Bone marrow (tissue), 2 donors: ENCODE measurements at regions not wholly inside any gene's neighbourhood (a gene's known extent, or its start where the extent isn't known, plus 50 kb on each side); places are given as distances from the start of the nearest gene placed in this dataset.

Experiments used
- DNase-seq, 2 donors: peaks; one replicate each; lab custom pipeline; 2025; lab: John Stamatoyannopoulos, UW

- DNase-seq = peak in 1 of 2 donors; percentile 52
Measured at GRCh38 chr13:50685491-50685890, 158.0 kb downstream of the DLEU7 start.

DNA sequence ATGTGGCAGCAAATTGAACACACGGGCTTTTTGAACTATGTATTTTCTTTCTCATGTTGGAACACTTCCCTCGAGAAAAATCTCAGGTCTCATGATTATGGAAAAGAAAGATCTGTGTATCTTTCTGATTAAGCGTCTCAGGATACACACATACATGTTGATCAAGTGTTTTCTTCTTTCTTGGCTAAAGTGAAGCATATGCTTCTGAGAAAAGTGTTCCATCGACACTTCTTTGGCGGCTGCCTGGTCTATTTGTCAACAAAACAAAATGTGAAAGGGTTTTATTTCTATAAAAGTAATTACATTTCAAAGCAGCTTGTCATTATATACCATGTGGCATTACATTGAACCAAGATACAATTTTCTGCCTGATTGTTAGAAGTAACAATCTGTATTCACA is 157.5 kb downstream of the DLEU7 start:
- DNase-seq = no peak

DNA sequence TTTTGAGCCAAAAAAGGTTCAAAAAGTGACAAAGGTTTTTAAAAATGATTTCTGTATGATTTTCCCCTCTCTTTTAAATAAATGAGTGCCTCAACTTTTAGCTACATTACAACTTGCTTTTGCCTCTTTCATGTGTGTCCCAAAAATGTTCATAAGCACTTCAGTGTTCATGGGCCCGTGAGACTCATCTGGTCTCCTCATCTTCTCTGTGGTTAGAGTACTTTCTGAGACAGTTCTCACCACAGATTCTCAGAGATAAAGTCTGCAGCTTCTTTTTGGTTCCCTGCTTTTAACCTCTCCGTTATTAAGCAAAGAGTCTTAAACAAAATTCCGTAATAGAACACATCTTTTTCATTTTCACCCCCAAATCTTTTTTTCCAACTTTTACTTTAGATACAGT is 156.9 kb downstream of the DLEU7 start:
- DNase-seq = no peak

- DNase-seq = no peak
Measured at GRCh38 chr13:50687545-50687944, 155.9 kb downstream of the DLEU7 start.

- no peak for DNase-seq
Measured at GRCh38 chr13:50690006-50690405, 153.5 kb downstream of the DLEU7 start.

DNA sequence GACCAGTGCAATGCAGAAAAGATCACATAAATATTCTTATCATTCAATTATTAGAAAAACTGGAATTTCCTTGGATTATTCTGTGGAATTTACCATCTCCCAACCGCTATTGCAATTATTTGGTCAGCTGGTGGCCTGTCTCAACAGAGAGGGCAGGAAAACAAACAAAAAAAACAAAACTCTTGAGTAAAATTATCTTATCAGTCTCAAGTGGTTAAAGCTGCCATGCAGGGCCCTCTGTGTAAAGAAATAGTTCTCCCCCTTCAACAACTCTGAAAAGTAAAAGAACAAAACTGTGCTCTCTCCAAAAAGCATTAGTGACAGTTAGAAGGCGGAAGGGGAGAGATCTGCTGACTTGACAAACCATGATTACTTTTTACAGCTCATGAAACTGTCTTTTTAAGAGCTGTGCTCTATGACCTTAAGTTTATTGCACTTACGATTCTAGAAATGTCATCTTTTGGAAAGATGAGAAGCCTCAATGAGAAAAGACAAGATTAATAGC is 152.3 kb downstream of the DLEU7 start:
- no peak for DNase-seq

GRCh38 chr13:50691681-50692263 is 151.7 kb downstream of the DLEU7 start:
- no peak for DNase-seq

DNA sequence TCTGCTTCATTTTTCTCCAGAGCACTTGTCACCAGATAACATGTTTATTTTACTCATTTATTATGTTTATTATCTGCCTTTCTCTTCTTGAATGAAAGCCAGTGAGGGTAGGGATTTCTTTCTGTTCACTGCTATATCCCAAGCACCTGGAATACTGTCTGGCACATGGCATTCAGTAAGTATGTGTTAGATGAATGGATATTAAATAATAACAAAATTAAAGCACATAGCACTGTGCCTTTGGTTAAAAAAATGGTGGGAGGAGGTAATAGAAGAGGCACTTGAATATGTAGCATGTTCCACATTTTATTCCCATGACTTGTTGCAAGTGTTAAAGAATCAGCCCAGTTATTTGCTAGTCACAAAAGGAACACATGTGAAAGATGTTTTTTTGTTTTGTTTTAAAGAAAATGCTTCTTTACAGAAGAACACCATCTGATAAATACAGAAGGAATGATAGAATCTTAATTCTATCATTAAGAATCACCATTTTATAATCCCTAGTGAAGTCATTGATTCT is 151.0 kb downstream of the DLEU7 start:
- DNase-seq = no peak

DNA sequence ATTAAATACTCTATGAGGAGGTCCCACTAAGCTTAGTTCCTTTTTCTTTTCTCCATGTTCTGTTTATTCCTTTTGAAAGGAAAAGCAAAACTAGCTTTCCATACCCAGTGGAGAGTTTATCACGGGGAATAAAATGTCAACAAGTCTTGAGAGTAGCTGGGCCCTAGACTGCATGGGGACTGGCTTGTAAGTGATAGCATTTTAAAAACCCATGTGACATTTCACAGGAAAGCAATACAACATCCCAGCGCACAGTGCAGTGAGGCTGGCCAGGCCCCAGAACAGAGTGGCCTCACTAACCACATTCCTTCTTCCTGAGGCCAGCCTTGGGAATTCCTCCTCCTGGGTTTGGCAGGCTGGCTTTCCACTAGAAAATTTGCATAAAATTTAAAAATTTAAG is 149.8 kb downstream of the DLEU7 start:
- DNase-seq = no peak

- DNase-seq = no peak
Measured at GRCh38 chr13:50697746-50698539, 145.5 kb downstream of the DLEU7 start.

DNA sequence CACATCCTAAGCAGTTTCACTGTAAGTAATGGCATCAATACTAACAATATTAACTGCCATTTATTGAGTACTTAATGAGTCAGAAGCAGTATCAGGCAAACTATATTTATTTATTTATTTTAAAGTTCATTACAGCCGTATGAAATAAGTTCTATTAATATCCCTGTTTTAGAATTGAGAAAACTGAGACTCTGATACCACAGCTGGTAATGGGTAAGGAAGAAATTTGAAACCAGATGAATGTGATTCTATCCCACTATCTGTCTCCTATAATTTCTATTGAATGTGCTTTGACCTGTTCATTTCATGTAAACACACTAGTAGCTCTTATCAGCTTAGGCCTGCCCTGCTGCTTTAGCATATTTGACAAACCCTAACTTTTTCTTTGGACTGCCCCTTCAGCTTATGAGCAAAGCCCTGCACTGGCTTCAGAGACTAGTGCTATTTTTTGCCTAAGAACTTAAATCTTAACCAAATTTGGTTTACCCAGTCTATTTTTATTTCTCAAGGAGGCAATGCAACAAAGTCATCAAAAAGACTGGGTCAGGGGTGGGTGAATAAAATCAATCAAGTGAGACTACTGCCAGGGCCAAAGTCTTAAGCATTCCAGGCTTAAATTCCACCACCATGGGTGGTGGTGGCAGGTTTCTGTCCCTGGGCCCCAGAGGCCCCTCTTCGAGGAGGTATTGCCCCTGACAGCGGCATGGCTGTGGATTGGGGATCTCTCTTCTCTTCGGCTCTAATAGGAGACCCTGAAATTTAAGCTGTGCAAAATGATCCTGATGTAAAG is 143.4 kb downstream of the DLEU7 start:
- DNase-seq = no peak

DNA sequence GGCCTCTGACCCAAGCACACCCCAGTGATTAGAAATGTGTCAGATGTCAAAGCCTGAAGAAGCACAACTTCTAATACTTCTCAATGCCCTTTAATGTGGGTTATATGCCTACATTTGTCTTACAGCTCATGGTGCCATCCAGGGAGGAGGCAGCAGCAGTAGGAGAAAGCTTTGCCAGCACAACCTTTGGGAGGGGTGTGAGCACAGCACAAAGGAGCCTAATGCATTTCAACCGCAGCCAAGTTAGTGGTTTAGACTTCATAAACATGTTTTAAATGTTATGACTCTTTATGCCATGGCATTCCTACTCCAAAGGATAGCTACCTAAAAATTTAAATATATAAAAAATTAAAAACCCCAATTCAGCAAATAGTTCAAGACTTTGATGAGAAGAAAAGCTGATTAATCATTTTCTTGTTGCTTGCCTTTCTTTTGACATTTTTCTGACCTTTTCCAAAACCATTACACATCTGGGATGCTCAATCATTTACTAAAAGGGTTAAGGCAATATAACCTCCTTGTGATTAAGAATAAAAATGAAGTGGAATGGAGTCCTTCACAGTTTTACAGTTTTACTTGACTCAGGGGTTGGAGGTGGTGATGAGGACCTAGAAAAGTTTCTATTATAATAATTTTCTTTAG is 142.7 kb downstream of the DLEU7 start:
- DNase-seq = no peak

DNA sequence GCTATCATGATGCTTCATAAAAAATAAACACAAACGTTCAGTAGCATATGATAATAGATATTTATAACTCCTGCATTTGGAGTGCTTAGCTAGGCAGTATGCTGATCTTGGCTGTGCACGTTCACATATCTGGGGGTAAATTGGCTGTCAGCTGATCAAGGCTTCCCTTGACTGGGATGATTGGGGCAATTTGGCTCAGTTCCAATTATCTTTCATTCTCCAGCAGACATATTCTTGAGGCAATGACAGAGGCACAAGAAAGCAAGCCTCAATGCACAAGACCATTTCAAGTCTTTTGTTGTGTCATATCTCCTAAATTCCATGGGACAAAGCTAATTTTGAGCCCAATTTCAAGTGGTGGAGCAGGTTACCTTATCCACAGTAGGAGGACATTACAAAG is 142.0 kb downstream of the DLEU7 start:
- no peak for DNase-seq

GRCh38 chr13:50706505-50706904 is 137.0 kb downstream of the DLEU7 start:
- DNase-seq = no peak

DNA sequence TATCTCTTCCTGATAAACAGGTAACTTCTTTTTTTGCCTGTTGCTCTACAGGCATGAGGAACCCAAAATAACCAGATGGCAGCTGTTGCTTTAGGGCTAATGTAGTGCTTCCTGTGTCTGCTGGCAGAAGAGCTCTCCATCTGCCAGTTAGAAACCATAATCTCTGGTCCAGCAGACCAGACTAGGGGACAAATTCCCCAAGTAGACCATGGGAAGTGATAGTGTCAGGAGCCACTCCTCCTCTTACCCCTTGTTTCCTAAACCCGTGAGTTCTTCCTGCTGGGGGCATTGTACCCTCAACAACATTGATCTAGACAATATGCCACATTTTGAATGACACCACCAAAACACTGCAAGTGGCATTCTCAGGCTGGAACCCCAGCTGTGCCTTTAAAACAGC is 135.9 kb downstream of the DLEU7 start:
- peak in 1 of 2 donors; percentile 47 for DNase-seq

DNA sequence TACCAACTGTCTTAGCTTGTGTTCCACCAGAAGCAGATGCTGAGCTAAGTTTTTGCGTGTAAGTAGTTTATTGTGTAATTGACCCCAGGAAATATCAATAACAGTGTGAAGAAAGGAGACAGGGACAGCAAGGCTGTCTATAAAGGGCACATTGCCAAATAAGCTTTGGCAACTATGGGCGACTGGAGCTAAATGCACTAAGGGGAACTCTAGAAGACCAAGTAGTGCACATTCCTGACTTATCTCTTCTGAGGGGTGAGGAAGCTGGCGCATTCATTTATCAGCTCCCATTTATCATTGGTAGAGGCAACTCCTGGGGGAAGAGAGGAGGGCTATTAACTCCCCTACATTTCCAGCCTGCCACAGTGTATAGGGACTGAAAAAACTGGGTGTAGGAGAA is 135.0 kb downstream of the DLEU7 start:
- DNase-seq = no peak

- no peak for DNase-seq
Measured at GRCh38 chr13:50709058-50709457, 134.4 kb downstream of the DLEU7 start.

GRCh38 chr13:50711131-50711815 is 132.2 kb downstream of the DLEU7 start:
- DNase-seq = no peak

DNA sequence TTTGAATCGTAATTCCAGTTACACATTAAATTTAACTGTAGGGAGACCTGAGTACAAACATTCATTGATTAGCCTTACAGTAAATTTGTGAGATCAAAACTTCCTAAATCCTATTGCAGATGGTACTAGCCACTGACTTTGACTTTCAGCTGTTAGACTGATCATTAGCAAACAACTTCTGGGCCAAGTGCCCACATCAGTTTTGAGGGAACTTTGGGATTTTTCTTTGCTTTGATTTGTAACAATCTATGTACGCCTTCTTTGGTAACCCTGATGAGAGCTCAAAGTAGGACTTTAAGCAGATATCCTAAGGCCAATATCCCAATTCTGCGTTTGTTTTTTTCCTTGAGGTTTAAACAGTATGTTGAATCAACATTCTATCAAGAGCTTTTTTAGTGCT is 131.5 kb downstream of the DLEU7 start:
- no peak for DNase-seq

- no peak for DNase-seq
Measured at GRCh38 chr13:50712456-50712855, 131.0 kb downstream of the DLEU7 start.

DNA sequence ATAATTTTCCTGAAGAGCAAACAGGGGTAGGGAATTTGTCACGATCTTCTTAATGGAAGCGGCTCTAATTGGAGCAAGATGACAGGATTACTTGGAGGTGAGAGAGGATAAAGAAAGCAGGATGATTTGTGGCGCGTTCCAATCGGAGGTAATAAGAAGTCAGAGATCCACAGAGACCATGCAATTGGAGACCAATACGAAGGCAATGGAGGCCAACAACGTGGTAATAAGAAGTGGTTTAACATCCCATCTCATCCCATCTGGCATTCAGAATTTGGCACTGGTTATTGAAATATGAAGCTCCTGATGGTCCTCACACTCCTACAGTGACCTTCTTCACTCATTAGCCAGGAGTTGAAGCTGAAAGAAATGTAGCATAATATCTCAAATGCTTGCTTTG is 130.6 kb downstream of the DLEU7 start:
- DNase-seq = no peak
